NB4 (cell line): ENCODE measurements at regions not wholly inside any gene's neighbourhood (a gene's known extent, or its start where the extent isn't known, plus 50 kb on each side); places are given as distances from the start of the nearest gene placed in this dataset.

Experiments used
- CTCF ChIP-seq: IDR thresholded peaks from one replicate; pipeline ENCODE4 v1.5.1; 2012; ENCODE audit warnings: low read depth, low read length
- MAX ChIP-seq: IDR thresholded peaks from 2 replicates; pipeline ENCODE4 v1.6.1; 2011; ENCODE audit warnings: low read depth, low read length
- POLR2A ChIP-seq: IDR thresholded peaks from 2 replicates; pipeline ENCODE4 v1.6.1; 2011; ENCODE audit warnings: mild to moderate bottlenecking; ENCODE audit not compliant: insufficient read length; ENCODE audit errors: extremely low read depth

DNA sequence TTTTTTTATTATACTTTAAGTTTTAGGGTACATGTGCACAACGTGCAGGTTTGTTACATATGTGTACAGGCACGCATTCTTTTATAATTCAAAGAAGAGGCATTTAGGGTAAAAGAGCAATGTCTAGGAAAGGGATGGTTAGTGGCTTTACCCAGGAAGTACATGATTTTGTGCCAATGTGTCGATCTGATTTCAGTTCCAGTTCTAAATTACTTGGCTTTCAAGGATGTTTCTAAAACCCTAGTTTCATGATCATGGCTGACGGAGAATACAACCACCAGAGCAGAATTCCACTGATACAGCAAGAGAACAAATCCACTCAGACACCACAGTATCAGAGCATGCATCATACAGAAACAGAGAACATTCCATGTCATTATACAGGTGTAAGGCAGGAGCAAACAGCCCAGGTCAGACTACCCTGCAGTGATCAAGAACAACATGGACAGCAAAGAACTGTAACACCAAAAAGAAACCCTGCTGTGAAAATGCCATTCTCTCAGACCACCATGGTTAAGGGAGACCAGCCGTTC, 116.7 kb upstream of the STK17B start:
- TF ChIP-seq POLR2A (no peak), MAX (no peak), CTCF (no peak)
